ENCODE measurements at regions not wholly inside any gene's neighbourhood (a gene's known extent, or its start where the extent isn't known, plus 50 kb on each side); places are given as distances from the start of the nearest gene placed in this dataset.

DNA sequence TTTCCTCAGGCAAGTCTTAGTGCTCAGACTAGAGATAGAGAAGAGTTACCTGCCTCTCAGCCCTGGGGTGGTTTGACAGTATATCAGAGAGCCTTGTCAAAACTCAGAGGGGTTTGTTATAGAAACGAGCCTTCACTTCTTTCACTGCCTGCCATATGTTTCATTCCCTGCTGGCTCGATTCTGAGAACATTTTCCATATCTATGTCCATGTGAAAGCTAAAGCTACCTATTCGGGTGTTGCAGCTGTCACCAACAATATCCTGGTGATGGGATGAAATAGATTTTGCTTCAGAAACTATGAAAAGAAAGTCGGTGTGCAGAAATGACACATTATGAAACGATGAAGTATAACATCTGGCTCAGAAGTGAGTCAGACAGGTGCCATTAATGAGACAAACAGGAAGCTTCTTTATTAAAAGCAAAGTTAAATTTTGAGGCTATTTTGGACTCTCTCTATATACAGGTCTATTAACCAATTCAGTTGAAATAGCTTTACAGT, 56.1 kb upstream of the TANK start:
- no peaks in the 10 kb centered on the region for H3K36me3 ChIP-seq (ENCODE audit: control insufficient read depth, insufficient read depth, low read length)
- no peak overlapping the region for H3K4me3 ChIP-seq (ENCODE audit: low read depth in 2 of 2, low read length in 2 of 2)
- DNase-seq (ENCODE audit: low read depth, low spot score): no peak
- no peak for TF ChIP-seq TCF7L2 (IDR thresholded peaks at IDR 0.05; ENCODE audit: low read depth, low read length)
- no peak for TF ChIP-seq SIN3A (IDR thresholded peaks at IDR 0.05; ENCODE audit: borderline replicate concordance, insufficient read depth, low read depth, low read length)
- TF ChIP-seq, protein P1, sequence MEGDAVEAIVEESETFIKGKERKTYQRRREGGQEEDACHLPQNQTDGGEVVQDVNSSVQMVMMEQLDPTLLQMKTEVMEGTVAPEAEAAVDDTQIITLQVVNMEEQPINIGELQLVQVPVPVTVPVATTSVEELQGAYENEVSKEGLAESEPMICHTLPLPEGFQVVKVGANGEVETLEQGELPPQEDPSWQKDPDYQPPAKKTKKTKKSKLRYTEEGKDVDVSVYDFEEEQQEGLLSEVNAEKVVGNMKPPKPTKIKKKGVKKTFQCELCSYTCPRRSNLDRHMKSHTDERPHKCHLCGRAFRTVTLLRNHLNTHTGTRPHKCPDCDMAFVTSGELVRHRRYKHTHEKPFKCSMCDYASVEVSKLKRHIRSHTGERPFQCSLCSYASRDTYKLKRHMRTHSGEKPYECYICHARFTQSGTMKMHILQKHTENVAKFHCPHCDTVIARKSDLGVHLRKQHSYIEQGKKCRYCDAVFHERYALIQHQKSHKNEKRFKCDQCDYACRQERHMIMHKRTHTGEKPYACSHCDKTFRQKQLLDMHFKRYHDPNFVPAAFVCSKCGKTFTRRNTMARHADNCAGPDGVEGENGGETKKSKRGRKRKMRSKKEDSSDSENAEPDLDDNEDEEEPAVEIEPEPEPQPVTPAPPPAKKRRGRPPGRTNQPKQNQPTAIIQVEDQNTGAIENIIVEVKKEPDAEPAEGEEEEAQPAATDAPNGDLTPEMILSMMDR (IDR thresholded peaks at IDR 0.05): no peak
- no peak for TF ChIP-seq POLR2AphosphoS5 (IDR thresholded peaks at IDR 0.05; ENCODE audit: low read depth, low read length)
- TF ChIP-seq, protein P2, sequence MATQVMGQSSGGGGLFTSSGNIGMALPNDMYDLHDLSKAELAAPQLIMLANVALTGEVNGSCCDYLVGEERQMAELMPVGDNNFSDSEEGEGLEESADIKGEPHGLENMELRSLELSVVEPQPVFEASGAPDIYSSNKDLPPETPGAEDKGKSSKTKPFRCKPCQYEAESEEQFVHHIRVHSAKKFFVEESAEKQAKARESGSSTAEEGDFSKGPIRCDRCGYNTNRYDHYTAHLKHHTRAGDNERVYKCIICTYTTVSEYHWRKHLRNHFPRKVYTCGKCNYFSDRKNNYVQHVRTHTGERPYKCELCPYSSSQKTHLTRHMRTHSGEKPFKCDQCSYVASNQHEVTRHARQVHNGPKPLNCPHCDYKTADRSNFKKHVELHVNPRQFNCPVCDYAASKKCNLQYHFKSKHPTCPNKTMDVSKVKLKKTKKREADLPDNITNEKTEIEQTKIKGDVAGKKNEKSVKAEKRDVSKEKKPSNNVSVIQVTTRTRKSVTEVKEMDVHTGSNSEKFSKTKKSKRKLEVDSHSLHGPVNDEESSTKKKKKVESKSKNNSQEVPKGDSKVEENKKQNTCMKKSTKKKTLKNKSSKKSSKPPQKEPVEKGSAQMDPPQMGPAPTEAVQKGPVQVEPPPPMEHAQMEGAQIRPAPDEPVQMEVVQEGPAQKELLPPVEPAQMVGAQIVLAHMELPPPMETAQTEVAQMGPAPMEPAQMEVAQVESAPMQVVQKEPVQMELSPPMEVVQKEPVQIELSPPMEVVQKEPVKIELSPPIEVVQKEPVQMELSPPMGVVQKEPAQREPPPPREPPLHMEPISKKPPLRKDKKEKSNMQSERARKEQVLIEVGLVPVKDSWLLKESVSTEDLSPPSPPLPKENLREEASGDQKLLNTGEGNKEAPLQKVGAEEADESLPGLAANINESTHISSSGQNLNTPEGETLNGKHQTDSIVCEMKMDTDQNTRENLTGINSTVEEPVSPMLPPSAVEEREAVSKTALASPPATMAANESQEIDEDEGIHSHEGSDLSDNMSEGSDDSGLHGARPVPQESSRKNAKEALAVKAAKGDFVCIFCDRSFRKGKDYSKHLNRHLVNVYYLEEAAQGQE (IDR thresholded peaks at IDR 0.05; ENCODE audit: insufficient read depth in 1 of 2, low read depth in 2 of 2, low read length in 1 of 2): no peak
- no peaks in the 10 kb centered on the region for H3K27me3 ChIP-seq (ENCODE audit: control insufficient read depth, insufficient read depth, low read length)
- ChIA-PET CTCF (no interaction called here), POLR2A (no interaction called here)
- no peak for ATAC-seq
- peaks cover 9% of the 10 kb centered on the region for H3K4me1 ChIP-seq (ENCODE audit: control insufficient read depth, insufficient read depth, low read length)
- in situ Hi-C loops (cut with HindIII; ENCODE audit: low pct_unique_long_range_greater_than_20kb, low sequenced_read_pairs) (no loop called here), intact Hi-C loops (cut with micrococcal nuclease; ENCODE audit: unreplicated experiment) (no loop called here)
- no peaks in the 10 kb centered on the region for H3K9me3 ChIP-seq (ENCODE audit: control insufficient read depth, insufficient read depth, low read depth, low read length)
- no TSS peak for BruUV-seq (replicated peaks)
- H3K27ac ChIP-seq (ENCODE audit: low read length): no peak overlapping the region

DNA sequence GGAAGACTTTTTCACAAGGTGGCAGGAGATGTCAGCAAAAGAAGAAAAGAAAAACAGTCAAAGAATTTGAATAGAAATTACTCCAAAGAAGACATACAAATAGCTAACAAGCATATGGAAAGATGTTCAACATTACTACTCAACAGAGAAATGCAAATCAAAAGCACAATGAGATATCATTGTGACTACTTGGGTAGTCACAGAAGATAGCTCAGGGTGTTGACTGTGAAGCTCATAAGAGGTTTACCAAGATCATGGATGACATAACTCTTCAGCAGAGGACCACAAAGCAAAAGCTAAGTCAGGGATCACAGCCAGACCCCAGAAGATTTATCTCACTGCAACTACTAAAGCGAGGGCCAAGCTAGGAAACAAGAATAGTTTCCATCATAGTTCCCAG, 53.0 kb upstream of the TANK start:
- no peaks in the 10 kb centered on the region for H3K27me3 ChIP-seq (ENCODE audit: control insufficient read depth, insufficient read depth, low read length)
- H3K36me3 ChIP-seq (ENCODE audit: control insufficient read depth, insufficient read depth, low read length): no peaks in the 10 kb centered on the region
- ATAC-seq (no peak), DNase-seq (ENCODE audit: low read depth, low spot score) (no peak)
- POLR2A ChIA-PET: no interaction called here
- TF ChIP-seq, protein P2 (IDR thresholded peaks at IDR 0.05; ENCODE audit: insufficient read depth in 1 of 2, low read depth in 2 of 2, low read length in 1 of 2): no peak
- TF ChIP-seq SIN3A (IDR thresholded peaks at IDR 0.05; ENCODE audit: borderline replicate concordance, insufficient read depth, low read depth, low read length) (no peak), TCF7L2 (IDR thresholded peaks at IDR 0.05; ENCODE audit: low read depth, low read length) (no peak), POLR2AphosphoS5 (IDR thresholded peaks at IDR 0.05; ENCODE audit: low read depth, low read length) (no peak)
- TF ChIP-seq, protein P1 (IDR thresholded peaks at IDR 0.05): no peak
- intact Hi-C loops (cut with micrococcal nuclease; ENCODE audit: unreplicated experiment) (no loop called here), in situ Hi-C loops (cut with HindIII; ENCODE audit: low pct_unique_long_range_greater_than_20kb, low sequenced_read_pairs) (no loop called here)
- no TSS peak for BruUV-seq (replicated peaks)
- no peak overlapping the region for H3K27ac ChIP-seq (ENCODE audit: low read length)
- no peaks in the 10 kb centered on the region for H3K9me3 ChIP-seq (ENCODE audit: control insufficient read depth, insufficient read depth, low read depth, low read length)
- H3K4me3 ChIP-seq (ENCODE audit: low read depth in 2 of 2, low read length in 2 of 2): no peak overlapping the region
- CTCF ChIA-PET: no interaction called here
- H3K4me1 ChIP-seq (ENCODE audit: control insufficient read depth, insufficient read depth, low read length): peaks cover 6% of the 10 kb centered on the region

Measured in Panc1 (cell line).